ENCODE measurements at regions not wholly inside any gene's neighbourhood (a gene's known extent, or its start where the extent isn't known, plus 50 kb on each side); places are given as distances from the start of the nearest gene placed in this dataset.
A peak's percentile ranks its signal among the peaks of the same experiment; 100 is the strongest.
"Not testable (repeated sequence)": the region's sequence is repeated elsewhere in the genome, so short reads cannot be mapped to it uniquely, and the experiment has no call there.

DNA sequence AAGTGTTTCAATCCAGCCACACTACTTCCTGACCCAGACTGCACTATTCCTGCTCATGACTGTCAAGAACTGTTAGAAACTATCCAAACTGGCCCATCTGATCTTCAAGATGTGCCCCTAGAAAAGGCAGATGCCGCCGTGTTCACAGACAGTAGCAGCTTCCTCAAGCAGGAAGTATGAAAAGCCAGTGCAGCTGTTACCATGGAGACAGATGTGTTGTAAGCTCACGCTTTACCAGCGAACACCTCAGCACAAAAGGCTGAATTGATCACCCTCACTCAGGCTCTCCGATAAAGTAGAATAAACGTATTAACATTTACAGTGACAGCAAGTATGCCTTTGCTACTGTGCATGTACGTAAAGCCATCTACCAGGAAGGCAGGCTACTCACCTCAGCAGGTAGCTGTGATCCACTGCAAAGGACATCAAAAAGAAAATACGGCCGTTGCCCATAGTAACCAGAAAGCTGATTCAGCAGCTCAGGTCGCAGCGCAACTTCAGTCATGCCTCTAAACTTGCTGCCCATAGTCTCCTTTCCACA, 132.9 kb upstream of the ROPN1B start:
- H3K4me3 Mint-ChIP-seq; POLR2A ChIA-PET; H3K9me3 Mint-ChIP-seq (ENCODE audit: low read depth); H3K27ac Mint-ChIP-seq; intact Hi-C loops (cut with DNase I, micrococcal nuclease); ATAC-seq; CTCF ChIA-PET; H3K36me3 Mint-ChIP-seq (ENCODE audit: low read depth); H3K27me3 Mint-ChIP-seq; H3K4me1 Mint-ChIP-seq: not testable (repeated sequence)
- peak; percentile 24 for DNase-seq

DNA sequence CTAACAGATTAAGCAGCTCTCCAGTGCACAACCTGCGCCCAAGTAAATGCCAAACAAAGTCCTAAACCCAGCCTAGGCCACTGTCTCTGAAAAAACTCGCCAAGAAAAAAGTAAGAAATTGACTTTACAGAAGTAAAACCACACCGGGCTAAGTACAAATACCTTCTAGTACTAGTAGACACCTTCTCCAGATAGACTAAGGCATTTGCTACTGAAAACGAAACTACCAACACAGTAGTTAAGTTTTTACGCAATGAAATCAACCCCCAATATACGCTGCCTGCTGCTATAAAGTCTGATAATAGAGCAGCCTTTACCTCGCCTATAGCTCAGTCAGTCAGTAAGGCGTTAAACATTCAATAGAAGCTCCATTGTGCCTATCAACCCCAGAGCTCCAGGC, 132.2 kb upstream of the ROPN1B start:
- ATAC-seq; H3K4me1 Mint-ChIP-seq; H3K36me3 Mint-ChIP-seq (ENCODE audit: low read depth); CTCF ChIA-PET; POLR2A ChIA-PET; H3K27ac Mint-ChIP-seq; DNase-seq; H3K27me3 Mint-ChIP-seq; H3K9me3 Mint-ChIP-seq (ENCODE audit: low read depth); intact Hi-C loops (cut with DNase I, micrococcal nuclease); H3K4me3 Mint-ChIP-seq: not testable (repeated sequence)

DNA sequence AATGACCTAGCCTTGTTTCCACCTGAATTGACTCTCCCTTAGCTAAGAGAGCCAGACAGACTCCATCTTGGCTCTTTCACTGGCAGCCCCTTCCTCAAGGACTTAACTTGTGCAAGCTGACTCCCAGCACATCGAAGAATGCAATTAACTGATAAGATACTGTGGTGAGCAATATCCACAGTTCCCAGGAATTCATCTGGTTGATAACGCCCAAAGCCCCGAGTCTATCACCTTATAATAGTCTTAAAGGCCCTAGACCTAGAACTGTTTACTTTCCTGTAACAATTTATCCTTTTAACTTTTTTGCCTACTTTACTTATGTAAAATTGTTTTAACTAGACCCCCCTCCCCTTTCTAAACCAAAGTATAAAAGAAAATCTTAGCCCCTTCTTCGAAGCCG, 130.1 kb upstream of the ROPN1B start:
- POLR2A ChIA-PET; intact Hi-C loops (cut with DNase I, micrococcal nuclease); H3K4me3 Mint-ChIP-seq; H3K9me3 Mint-ChIP-seq (ENCODE audit: low read depth); DNase-seq; CTCF ChIA-PET; ATAC-seq; H3K27me3 Mint-ChIP-seq; H3K36me3 Mint-ChIP-seq (ENCODE audit: low read depth); H3K27ac Mint-ChIP-seq: not testable (repeated sequence)
- peaks cover 17% of the 10 kb centered on the region for H3K4me1 Mint-ChIP-seq

DNA sequence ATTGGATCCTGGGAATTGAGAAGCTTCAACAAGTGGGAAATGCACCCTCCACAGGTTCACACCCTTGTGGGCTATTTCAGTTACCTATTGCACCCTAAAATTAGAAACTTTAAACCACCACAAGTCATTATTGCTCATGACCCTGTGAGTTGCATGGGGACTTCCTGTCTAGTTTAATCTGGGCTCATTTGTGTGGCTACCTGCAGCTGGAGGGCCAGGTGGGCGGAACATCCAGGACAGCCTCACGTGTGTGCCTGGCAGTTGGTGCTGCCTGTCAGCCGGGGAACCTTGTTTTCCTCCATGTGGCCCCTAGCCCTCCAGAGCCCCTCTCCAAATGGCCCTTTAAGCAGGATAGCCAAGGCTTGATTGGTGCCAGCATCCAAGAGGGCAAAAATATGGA, 128.5 kb upstream of the ROPN1B start:
- CTCF ChIA-PET; H3K9me3 Mint-ChIP-seq (ENCODE audit: low read depth): not testable (repeated sequence)

DNA sequence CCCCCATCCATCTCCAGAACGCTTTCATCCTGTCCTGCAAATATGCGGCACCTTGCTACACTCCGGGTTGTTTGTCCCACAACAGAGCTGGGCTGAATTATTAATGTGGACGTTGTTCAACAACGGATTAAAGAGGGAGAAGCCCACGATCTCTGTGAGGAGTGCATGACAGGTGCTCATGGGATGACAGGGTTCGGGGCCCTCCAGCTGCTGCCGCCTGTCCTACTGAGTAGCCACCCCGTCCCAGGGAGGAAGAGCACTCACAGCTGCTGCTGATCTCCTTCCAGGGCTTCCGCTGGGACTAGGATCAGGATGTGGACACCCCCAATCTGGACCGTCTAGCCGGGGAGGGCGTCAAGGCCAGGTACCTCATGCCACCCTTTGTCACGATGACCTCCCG, 121.0 kb upstream of the ROPN1B start:
- POLR2A ChIA-PET; H3K36me3 Mint-ChIP-seq (ENCODE audit: low read depth); ATAC-seq; H3K4me1 Mint-ChIP-seq; H3K27ac Mint-ChIP-seq; DNase-seq; H3K4me3 Mint-ChIP-seq; CTCF ChIA-PET; H3K27me3 Mint-ChIP-seq; intact Hi-C loops (cut with DNase I, micrococcal nuclease); H3K9me3 Mint-ChIP-seq (ENCODE audit: low read depth): not testable (repeated sequence)

More for the DNA sequence above, 128.5 kb upstream of the ROPN1B start:
- DNase-seq; H3K27ac Mint-ChIP-seq; intact Hi-C loops (cut with DNase I, micrococcal nuclease); H3K36me3 Mint-ChIP-seq (ENCODE audit: low read depth); POLR2A ChIA-PET; ATAC-seq; H3K27me3 Mint-ChIP-seq; H3K4me3 Mint-ChIP-seq: not testable (repeated sequence)
- H3K4me1 Mint-ChIP-seq = peaks cover 17% of the 10 kb centered on the region

DNA sequence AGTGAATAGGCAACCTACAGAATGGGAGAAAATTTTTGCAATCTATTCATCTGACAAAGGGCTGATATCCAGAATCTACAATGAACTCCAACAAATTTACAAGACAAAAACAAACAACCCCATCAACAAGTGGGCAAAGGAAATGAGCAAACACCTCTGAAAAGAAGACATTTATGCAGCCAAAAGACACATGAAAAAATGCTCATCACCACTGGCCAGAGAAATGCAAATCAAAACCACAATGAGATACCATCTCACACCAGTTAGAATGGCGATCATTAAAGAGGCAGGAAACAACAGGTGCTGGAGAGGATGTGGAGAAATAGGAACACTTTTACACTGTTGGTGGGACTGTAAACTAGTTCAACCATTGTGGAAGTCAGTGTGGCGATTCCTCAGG, 114.0 kb upstream of the ROPN1B start:
- H3K4me3 Mint-ChIP-seq; H3K27ac Mint-ChIP-seq; CTCF ChIA-PET; H3K4me1 Mint-ChIP-seq; ATAC-seq; H3K36me3 Mint-ChIP-seq (ENCODE audit: low read depth); POLR2A ChIA-PET; DNase-seq; H3K27me3 Mint-ChIP-seq; H3K9me3 Mint-ChIP-seq (ENCODE audit: low read depth); intact Hi-C loops (cut with DNase I, micrococcal nuclease): not testable (repeated sequence)

DNA sequence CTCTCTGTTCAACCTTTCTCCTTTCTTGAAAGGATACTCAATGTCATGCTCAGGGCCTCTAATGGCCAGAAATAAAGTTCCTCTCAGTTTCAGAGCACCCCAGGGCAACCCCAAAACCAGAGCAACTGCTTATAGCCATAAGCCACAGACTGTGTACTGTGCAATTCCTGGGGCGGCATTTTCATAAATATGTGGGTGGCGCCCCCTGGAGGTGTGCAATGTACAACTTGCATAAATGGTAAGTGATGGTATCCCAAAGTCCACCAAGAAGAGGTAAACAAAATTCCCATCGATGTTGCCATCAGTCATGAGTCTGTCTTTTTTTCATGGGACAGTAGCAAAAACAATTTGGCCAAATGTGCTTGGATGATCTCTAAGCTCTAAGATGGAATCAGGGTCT, 108.4 kb upstream of the ROPN1B start:
- H3K27me3 Mint-ChIP-seq; ATAC-seq; H3K4me3 Mint-ChIP-seq; H3K27ac Mint-ChIP-seq; POLR2A ChIA-PET; intact Hi-C loops (cut with DNase I, micrococcal nuclease); H3K9me3 Mint-ChIP-seq (ENCODE audit: low read depth); H3K36me3 Mint-ChIP-seq (ENCODE audit: low read depth); H3K4me1 Mint-ChIP-seq: not testable (repeated sequence)
- DNase-seq = peak; percentile 25
- CTCF ChIA-PET = interaction anchor here (0.7 kb wide), 1 partner anchor 1764 kb away, joined by 3 read pairs; no protein-coding TSS in a partner anchor

DNA sequence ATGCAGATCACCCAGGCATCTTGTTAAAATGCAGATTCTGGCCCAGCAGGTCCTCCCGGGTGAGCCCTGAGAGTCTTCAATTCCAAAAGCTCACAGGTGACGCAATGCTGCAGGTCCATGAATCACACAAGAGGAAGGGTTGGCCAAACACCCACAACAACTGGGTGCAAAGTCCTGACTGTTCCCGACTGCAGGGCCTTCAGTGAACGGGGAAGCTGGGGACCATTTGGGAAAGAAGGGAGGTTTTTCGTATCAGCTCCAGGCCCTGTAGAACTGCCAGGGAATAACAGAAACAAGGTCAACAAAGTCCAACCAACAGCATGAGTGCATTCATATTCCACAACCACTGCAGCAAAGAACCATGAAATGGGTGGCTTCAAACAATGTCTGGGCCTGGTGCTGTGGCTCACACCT, 106.1 kb upstream of the ROPN1B start:
- H3K27ac Mint-ChIP-seq; intact Hi-C loops (cut with DNase I, micrococcal nuclease); POLR2A ChIA-PET; H3K4me1 Mint-ChIP-seq; H3K27me3 Mint-ChIP-seq; ATAC-seq; H3K9me3 Mint-ChIP-seq (ENCODE audit: low read depth); DNase-seq; CTCF ChIA-PET; H3K4me3 Mint-ChIP-seq; H3K36me3 Mint-ChIP-seq (ENCODE audit: low read depth): not testable (repeated sequence)

DNA sequence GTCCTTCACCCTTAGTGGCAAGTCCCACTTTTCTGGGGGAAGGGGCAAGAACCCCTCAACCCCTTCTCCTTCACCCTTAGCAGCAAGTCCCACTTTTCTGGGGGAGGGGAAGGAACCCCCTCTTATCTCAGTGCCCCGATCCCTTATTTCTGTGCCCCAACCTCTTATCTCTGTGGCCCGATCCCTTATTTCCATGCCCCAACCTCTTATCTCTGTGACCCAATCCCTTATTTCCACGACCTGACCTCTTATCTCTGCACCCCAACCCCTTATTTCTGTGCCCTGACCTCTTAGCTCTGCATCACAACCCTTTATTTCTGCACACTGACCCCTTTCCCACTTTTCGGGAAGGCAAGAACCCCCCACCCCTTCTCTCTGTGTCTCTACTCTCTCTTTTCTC, 104.4 kb upstream of the ROPN1B start:
- CTCF ChIA-PET; H3K36me3 Mint-ChIP-seq (ENCODE audit: low read depth): not testable (repeated sequence)
- POLR2A ChIA-PET = interaction anchor here (0.6 kb wide), 1 partner anchor 221 kb away, joined by 13 read pairs; no protein-coding TSS in a partner anchor

DNA sequence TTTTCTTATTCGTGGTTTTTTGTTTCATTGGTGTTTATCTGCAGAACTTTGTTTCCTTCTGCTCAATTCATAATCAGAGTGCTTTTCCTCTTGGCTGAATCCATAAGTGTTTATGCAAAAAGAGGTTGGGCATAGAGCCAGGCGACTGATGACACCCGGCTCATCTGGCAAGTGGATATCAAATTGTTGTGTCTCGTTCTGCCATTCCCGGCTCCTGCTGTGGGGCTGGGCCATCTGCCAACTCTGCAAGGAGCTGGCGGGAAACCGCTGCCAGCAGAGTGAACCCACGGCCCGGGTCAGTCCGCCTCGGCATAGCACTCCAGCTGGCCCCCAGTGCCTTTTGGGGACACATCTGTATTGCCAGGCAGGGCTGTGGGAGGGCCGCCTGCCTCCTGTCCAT, 83.0 kb upstream of the ROPN1B start:
- peaks cover 16% of the 10 kb centered on the region for H3K9me3 Mint-ChIP-seq (ENCODE audit: low read depth)
- POLR2A ChIA-PET; CTCF ChIA-PET; H3K27ac Mint-ChIP-seq; H3K27me3 Mint-ChIP-seq; H3K4me3 Mint-ChIP-seq; ATAC-seq; H3K36me3 Mint-ChIP-seq (ENCODE audit: low read depth); DNase-seq; intact Hi-C loops (cut with DNase I, micrococcal nuclease); H3K4me1 Mint-ChIP-seq: not testable (repeated sequence)

More for the DNA sequence above, 104.4 kb upstream of the ROPN1B start:
- H3K4me3 Mint-ChIP-seq; H3K27me3 Mint-ChIP-seq; intact Hi-C loops (cut with DNase I, micrococcal nuclease); ATAC-seq; DNase-seq; H3K27ac Mint-ChIP-seq; H3K4me1 Mint-ChIP-seq; H3K9me3 Mint-ChIP-seq (ENCODE audit: low read depth): not testable (repeated sequence)

DNA sequence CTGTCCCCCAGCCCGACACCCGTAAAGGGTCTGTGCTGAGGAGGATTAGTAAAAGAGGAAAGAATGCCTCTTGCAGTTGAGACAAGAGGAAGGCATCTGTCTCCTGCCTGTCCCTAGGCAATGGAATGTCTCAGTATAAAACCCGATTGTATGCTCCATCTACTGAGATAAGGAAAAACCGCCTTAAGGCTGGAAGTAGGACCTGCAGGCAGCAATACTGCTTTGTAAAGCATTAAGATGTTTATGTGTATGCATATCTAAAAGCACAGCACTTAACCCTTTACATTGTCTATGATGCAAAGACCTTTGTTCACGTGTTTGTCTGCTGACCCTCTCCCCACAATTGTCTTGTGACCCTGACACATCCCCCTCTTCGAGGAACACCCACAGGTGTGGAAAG, 69.8 kb upstream of the ROPN1B start:
- H3K27me3 Mint-ChIP-seq; H3K4me1 Mint-ChIP-seq; POLR2A ChIA-PET; CTCF ChIA-PET; intact Hi-C loops (cut with DNase I, micrococcal nuclease); H3K36me3 Mint-ChIP-seq (ENCODE audit: low read depth); H3K9me3 Mint-ChIP-seq (ENCODE audit: low read depth); H3K4me3 Mint-ChIP-seq; DNase-seq; H3K27ac Mint-ChIP-seq; ATAC-seq: not testable (repeated sequence)

DNA sequence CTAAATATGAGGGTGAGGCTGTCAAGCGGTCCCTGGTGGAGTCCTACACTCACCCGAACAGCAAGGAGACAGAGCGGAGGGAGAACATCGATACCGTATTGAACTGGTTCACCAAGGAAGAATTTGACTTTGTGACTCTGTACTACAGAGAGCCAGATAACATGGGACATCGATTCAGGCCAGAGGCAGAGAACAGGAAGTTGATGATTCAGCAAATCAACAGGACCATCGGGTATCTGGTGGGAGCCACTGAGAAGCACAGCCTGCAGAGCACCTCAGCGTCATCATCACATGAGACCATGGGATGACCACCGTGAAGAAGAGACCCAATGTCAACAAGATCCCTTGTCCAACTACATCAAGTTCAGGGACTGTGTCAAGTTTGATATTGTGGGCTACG, 67.5 kb upstream of the ROPN1B start:
- H3K27ac Mint-ChIP-seq; CTCF ChIA-PET; DNase-seq; H3K36me3 Mint-ChIP-seq (ENCODE audit: low read depth); H3K27me3 Mint-ChIP-seq; ATAC-seq; H3K4me3 Mint-ChIP-seq; intact Hi-C loops (cut with DNase I, micrococcal nuclease); H3K9me3 Mint-ChIP-seq (ENCODE audit: low read depth); H3K4me1 Mint-ChIP-seq; POLR2A ChIA-PET: not testable (repeated sequence)

All from activated CD4-positive, alpha-beta T cell treated with anti-CD3 and anti-CD28 coated beads for 36 hours (primary cell).